ENCODE measurements at regions not wholly inside any gene's neighbourhood (a gene's known extent, or its start where the extent isn't known, plus 50 kb on each side); places are given as distances from the start of the nearest gene placed in this dataset.

- no peak for TF ChIP-seq CTCF (conservative IDR thresholded peaks at IDR 0.05; ENCODE audit: low read length)
- H3K4me3 ChIP-seq (ENCODE audit: low read length) = no peak overlapping the region
- no peak for DNase-seq (ENCODE audit: low read depth)
Observed at GRCh38 chr12:24071842-24072241, 122.4 kb upstream of the SOX5 start.

GRCh38 chr12:24069532-24070395, 120.3 kb upstream of the SOX5 start:
- DNase-seq (ENCODE audit: low read depth) = no peak
- H3K4me3 ChIP-seq (ENCODE audit: low read length) = no peak overlapping the region
- TF ChIP-seq CTCF (conservative IDR thresholded peaks at IDR 0.05; ENCODE audit: low read length) = no peak

- no peak for TF ChIP-seq CTCF (conservative IDR thresholded peaks at IDR 0.05; ENCODE audit: low read length)
- peak; percentile 1 for DNase-seq (ENCODE audit: low read depth)
- H3K4me3 ChIP-seq (ENCODE audit: low read length) = no peak overlapping the region
Observed at GRCh38 chr12:24066865-24067264, 117.4 kb upstream of the SOX5 start.

- H3K4me3 ChIP-seq (ENCODE audit: low read length) = no peak overlapping the region
- TF ChIP-seq CTCF (conservative IDR thresholded peaks at IDR 0.05; ENCODE audit: low read length) = no peak
- no peak for DNase-seq (ENCODE audit: low read depth)
Observed at GRCh38 chr12:24066097-24066496, 116.6 kb upstream of the SOX5 start.

GRCh38 chr12:24062642-24063245, 113.3 kb upstream of the SOX5 start:
- DNase-seq (ENCODE audit: low read depth) = peak; percentile 7
- H3K4me3 ChIP-seq (ENCODE audit: low read length) = no peak overlapping the region

GRCh38 chr12:24060089-24060488, 110.6 kb upstream of the SOX5 start:
- TF ChIP-seq CTCF (conservative IDR thresholded peaks at IDR 0.05; ENCODE audit: low read length) = no peak
- no peak for DNase-seq (ENCODE audit: low read depth)
- no peak overlapping the region for H3K4me3 ChIP-seq (ENCODE audit: low read length)

More at GRCh38 chr12:24062642-24063245, 113.3 kb upstream of the SOX5 start:
- TF ChIP-seq CTCF (conservative IDR thresholded peaks at IDR 0.05; ENCODE audit: low read length) = no peak

All from AG10803 (cell line).